DOHH2 (cell line): ENCODE measurements at regions not wholly inside any gene's neighbourhood (a gene's known extent, or its start where the extent isn't known, plus 50 kb on each side); places are given as distances from the start of the nearest gene placed in this dataset.

Source experiments
- EZH2phosphoT487 ChIP-seq: fragments of 200-600 bp; sonication (generic); IDR thresholded peaks from 2 replicates; pipeline ENCODE4 v1.6.1; 2017; ENCODE audit warnings: borderline replicate concordance, mild to moderate bottlenecking, antibody characterized with exemption, low read length, moderate library complexity, mixed read lengths
- TF ChIP-seq, protein P1 (sequence below): fragments of 200-600 bp; sonication (generic); IDR thresholded peaks from one replicate; pipeline ENCODE4 v1.5.1; 2014; ENCODE audit warnings: antibody characterized with exemption, mild to moderate bottlenecking, low read depth, low read length; ENCODE audit not compliant: poor library complexity, severe bottlenecking

DNA sequence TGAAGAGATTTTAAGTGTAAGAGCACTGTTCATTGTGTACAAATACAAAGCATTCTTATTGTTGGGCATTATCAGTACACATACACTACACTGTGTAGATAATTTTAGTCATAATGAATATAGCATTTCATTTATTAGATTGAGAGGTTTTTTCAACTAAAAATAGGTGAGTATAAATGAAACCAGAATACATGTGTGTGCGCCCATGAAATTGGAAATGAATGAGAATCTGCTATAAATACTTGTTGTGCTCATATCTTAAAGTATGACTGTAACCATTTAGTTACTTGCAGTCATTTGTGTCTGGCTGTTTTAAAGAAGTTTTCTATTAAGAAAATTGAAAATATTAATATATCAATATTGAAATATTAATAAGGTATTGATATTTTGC lies 189.0 kb upstream of the MEF2C start:
- TF ChIP-seq, protein P1, sequence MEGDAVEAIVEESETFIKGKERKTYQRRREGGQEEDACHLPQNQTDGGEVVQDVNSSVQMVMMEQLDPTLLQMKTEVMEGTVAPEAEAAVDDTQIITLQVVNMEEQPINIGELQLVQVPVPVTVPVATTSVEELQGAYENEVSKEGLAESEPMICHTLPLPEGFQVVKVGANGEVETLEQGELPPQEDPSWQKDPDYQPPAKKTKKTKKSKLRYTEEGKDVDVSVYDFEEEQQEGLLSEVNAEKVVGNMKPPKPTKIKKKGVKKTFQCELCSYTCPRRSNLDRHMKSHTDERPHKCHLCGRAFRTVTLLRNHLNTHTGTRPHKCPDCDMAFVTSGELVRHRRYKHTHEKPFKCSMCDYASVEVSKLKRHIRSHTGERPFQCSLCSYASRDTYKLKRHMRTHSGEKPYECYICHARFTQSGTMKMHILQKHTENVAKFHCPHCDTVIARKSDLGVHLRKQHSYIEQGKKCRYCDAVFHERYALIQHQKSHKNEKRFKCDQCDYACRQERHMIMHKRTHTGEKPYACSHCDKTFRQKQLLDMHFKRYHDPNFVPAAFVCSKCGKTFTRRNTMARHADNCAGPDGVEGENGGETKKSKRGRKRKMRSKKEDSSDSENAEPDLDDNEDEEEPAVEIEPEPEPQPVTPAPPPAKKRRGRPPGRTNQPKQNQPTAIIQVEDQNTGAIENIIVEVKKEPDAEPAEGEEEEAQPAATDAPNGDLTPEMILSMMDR, result no peak
- TF ChIP-seq EZH2phosphoT487, result no peak
